B cell (primary cell): ENCODE measurements at regions not wholly inside any gene's neighbourhood (a gene's known extent, or its start where the extent isn't known, plus 50 kb on each side); places are given as distances from the start of the nearest gene placed in this dataset.

ENCODE experiments used
- EZH2 ChIP-seq: IDR thresholded peaks from 2 replicates; pipeline ENCODE4 v1.6.1; 2012; ENCODE audit warnings: borderline replicate concordance, low read depth, mild to moderate bottlenecking, moderate library complexity, low read length; ENCODE audit not compliant: insufficient read depth, poor library complexity, severe bottlenecking
- TF ChIP-seq, protein P1 (sequence below): fragments of 200-600 bp; IDR thresholded peaks from one replicate; pipeline ENCODE4 v1.8.0; 2022; ENCODE audit warnings: antibody characterized with exemption, mild to moderate bottlenecking

- TF ChIP-seq, protein P1, sequence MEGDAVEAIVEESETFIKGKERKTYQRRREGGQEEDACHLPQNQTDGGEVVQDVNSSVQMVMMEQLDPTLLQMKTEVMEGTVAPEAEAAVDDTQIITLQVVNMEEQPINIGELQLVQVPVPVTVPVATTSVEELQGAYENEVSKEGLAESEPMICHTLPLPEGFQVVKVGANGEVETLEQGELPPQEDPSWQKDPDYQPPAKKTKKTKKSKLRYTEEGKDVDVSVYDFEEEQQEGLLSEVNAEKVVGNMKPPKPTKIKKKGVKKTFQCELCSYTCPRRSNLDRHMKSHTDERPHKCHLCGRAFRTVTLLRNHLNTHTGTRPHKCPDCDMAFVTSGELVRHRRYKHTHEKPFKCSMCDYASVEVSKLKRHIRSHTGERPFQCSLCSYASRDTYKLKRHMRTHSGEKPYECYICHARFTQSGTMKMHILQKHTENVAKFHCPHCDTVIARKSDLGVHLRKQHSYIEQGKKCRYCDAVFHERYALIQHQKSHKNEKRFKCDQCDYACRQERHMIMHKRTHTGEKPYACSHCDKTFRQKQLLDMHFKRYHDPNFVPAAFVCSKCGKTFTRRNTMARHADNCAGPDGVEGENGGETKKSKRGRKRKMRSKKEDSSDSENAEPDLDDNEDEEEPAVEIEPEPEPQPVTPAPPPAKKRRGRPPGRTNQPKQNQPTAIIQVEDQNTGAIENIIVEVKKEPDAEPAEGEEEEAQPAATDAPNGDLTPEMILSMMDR = no peak
- TF ChIP-seq EZH2 = no peak
These were observed 461.4 kb upstream of the ST8SIA4 start for GRCh38 chr5:101364469-101364868.
